ENCODE measurements at regions not wholly inside any gene's neighbourhood (a gene's known extent, or its start where the extent isn't known, plus 50 kb on each side); places are given as distances from the start of the nearest gene placed in this dataset.

DNA sequence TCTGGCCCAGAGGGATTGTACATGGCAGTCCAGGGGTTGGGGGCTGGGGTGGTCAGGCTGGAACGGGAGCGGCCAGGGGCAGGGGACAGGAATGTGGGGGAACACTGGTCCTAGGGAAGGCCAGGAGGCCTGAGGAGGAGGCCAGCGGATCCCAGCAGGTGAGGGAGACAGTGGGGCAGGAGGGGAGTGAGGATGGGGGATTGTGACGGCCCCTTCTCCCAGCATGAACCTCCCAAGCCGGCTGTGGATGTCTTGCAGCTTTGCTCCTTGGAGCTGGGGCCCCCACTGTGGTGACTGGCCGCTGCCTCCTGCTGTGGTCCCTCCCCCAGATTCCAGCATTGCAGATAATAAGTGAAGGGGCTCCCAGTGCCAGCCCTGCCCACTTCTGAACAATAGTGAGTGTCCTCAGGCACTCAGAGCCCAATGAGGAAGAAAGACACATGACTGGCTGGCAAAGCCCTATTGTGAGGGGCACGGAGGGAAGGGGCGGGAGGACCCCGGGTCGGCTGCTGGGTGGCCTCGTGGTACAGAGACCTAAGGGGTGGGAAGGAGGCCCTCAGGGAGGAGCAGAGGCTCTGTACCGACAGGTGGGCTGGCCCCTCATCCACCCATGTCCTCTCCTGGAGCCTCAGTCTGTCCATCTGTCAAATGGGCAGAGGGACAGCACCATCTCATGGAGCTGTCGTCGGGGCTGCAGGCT lies 215.0 kb downstream of the KIF26A start:
- Histone ChIP-seq H4K20me1 (ENCODE audit: control insufficient read depth, extremely low read depth, insufficient read depth, low read length) (no peaks in the 10 kb centered on the region), H3K27ac (ENCODE audit: control insufficient read depth, insufficient read depth, low read length) (no peak overlapping the region), H3K4me2 (ENCODE audit: control insufficient read depth, extremely low read depth, insufficient read depth, low read depth, low read length) (no peak overlapping the region), H3K79me2 (ENCODE audit: control insufficient read depth, insufficient read depth, low read length) (no peaks in the 10 kb centered on the region), H2AFZ (ENCODE audit: control insufficient read depth, low read length) (no peak overlapping the region), H3K4me1 (ENCODE audit: control insufficient read depth, extremely low read depth, insufficient read depth, low read length) (no peaks in the 10 kb centered on the region), H3K9me3 (ENCODE audit: control insufficient read depth, low read depth, low read length) (no peaks in the 10 kb centered on the region), H3K27me3 (ENCODE audit: control insufficient read depth, extremely low read depth, insufficient read depth, low read length) (no peaks in the 10 kb centered on the region), H3K36me3 (ENCODE audit: control insufficient read depth in 2 of 2, extremely low read depth in 1 of 2, insufficient read depth in 2 of 2, low read length in 2 of 2) (no peaks in the 10 kb centered on the region), H3K4me3 (ENCODE audit: control insufficient read depth in 2 of 3, extremely low read depth in 1 of 3, insufficient read depth in 2 of 3, low read depth in 1 of 3, low read length in 3 of 3) (no peak overlapping the region), H3K9me1 (ENCODE audit: control insufficient read depth, extremely low read depth, insufficient read depth, low read length) (no peaks in the 10 kb centered on the region), H3K9ac (ENCODE audit: control insufficient read depth, extremely low read depth, insufficient read depth, low read length) (no peak overlapping the region)
- FAIRE-seq (no peak), DNase-seq (ENCODE audit: low read depth, low spot score) (no peak)
- dilution Hi-C loops (cut with MboI; ENCODE audit: extremely low pct_ligation_motif_present, low sequenced_read_pairs): no loop called here
- no peak for TF ChIP-seq EZH2 (IDR thresholded peaks at IDR 0.05; ENCODE audit: low read length)
- TF ChIP-seq CTCF (optimal IDR thresholded peaks at IDR 0.05 in 1 of 3, IDR thresholded peaks at IDR 0.05 in 1 of 3, conservative IDR thresholded peaks at IDR 0.05 in 1 of 3; ENCODE audit: extremely low read depth in 1 of 3, insufficient read depth in 2 of 3, low read length in 3 of 3): no peak

- Histone ChIP-seq H3K36me3 (ENCODE audit: control insufficient read depth in 2 of 2, extremely low read depth in 1 of 2, insufficient read depth in 2 of 2, low read length in 2 of 2) (no peaks in the 10 kb centered on the region), H3K27me3 (ENCODE audit: control insufficient read depth, extremely low read depth, insufficient read depth, low read length) (no peaks in the 10 kb centered on the region), H3K9me3 (ENCODE audit: control insufficient read depth, low read depth, low read length) (no peaks in the 10 kb centered on the region), H3K79me2 (ENCODE audit: control insufficient read depth, insufficient read depth, low read length) (no peaks in the 10 kb centered on the region), H3K9ac (ENCODE audit: control insufficient read depth, extremely low read depth, insufficient read depth, low read length) (no peak overlapping the region), H3K9me1 (ENCODE audit: control insufficient read depth, extremely low read depth, insufficient read depth, low read length) (no peaks in the 10 kb centered on the region), H3K27ac (ENCODE audit: control insufficient read depth, insufficient read depth, low read length) (no peak overlapping the region), H2AFZ (ENCODE audit: control insufficient read depth, low read length) (no peak overlapping the region), H4K20me1 (ENCODE audit: control insufficient read depth, extremely low read depth, insufficient read depth, low read length) (no peaks in the 10 kb centered on the region), H3K4me1 (ENCODE audit: control insufficient read depth, extremely low read depth, insufficient read depth, low read length) (no peaks in the 10 kb centered on the region), H3K4me2 (ENCODE audit: control insufficient read depth, extremely low read depth, insufficient read depth, low read depth, low read length) (no peak overlapping the region), H3K4me3 (ENCODE audit: control insufficient read depth in 2 of 3, extremely low read depth in 1 of 3, insufficient read depth in 2 of 3, low read depth in 1 of 3, low read length in 3 of 3) (no peak overlapping the region)
- dilution Hi-C loops (cut with MboI; ENCODE audit: extremely low pct_ligation_motif_present, low sequenced_read_pairs): no loop called here
- TF ChIP-seq CTCF (optimal IDR thresholded peaks at IDR 0.05 in 1 of 3, IDR thresholded peaks at IDR 0.05 in 1 of 3, conservative IDR thresholded peaks at IDR 0.05 in 1 of 3; ENCODE audit: extremely low read depth in 1 of 3, insufficient read depth in 2 of 3, low read length in 3 of 3) (no peak), EZH2 (IDR thresholded peaks at IDR 0.05; ENCODE audit: low read length) (no peak)
- FAIRE-seq (no peak), DNase-seq (ENCODE audit: low read depth, low spot score) (no peak)
These were observed 215.7 kb downstream of the KIF26A start for GRCh38 chr14:104353921-104354701.
